ENCODE measurements at regions not wholly inside any gene's neighbourhood (a gene's known extent, or its start where the extent isn't known, plus 50 kb on each side); places are given as distances from the start of the nearest gene placed in this dataset.

- TF ChIP-seq CTCF (IDR thresholded peaks at IDR 0.05) = no peak
- Mint-ChIP-seq H3K27ac (no peak overlapping the region), H3K4me3 (no peak overlapping the region), H3K4me1 (ENCODE audit: low read depth) (no peaks in the 10 kb centered on the region), H3K27me3 (ENCODE audit: insufficient read depth) (peaks cover 2% of the 10 kb centered on the region), H3K36me3 (ENCODE audit: low read depth) (no peaks in the 10 kb centered on the region), H3K9me3 (no peaks in the 10 kb centered on the region)
- DNase-seq = no peak
Measured at GRCh38 chr21:16624479-16625118, 888.2 kb upstream of the CXADR start.

DNA sequence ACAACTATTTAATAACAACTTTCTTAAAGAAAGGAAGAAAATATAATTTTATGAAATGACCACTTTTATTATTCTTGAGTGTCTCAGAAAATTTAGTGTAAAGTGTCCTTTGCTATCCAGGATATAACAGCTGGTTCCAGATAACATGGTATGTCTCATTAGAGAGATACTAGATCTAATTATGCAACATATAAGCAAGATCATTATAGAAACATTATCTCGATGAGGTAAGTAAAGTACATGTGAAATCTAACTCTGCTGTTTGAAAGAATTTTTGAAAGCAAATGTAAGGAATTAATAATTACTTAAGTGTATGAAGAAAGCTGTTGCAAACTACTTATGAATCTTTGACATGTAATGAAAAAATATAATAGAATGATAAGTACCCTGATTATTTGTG lies 887.4 kb upstream of the CXADR start:
- TF ChIP-seq CTCF (IDR thresholded peaks at IDR 0.05) = no peak
- Mint-ChIP-seq H3K4me1 (ENCODE audit: low read depth) (no peaks in the 10 kb centered on the region), H3K27me3 (ENCODE audit: insufficient read depth) (peaks cover 2% of the 10 kb centered on the region)

DNA sequence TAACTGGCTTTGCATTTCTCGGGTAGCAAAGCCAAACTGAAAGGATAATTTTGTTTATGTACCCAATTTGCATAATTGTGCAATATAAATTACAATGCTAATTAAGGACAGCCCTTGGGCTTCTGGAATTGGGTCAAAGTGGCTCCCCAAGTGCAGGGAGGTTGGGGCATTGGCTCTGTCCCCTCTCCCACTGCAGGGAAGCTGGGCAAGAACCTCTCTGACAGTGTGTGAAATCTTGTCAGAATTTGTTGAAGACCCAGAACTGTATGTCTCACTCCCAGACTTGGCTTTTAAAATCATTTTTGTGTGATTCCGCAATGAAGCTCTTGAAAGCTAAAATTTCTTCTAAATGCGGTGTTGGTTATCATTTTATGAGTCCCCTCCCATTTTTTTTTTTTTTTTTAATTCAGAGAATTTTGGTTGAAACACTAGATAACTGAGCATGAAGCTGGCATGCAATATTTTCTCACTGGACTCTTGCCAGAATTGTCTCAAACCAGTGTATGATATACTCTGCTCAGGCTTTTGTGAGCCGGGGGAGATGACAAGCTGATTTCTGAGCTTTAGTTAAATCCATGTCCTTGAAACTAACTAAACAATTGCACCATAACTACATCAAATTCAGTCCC lies 878.9 kb upstream of the CXADR start:
- no peak overlapping the region for H3K27ac Mint-ChIP-seq
- H3K4me1 Mint-ChIP-seq (ENCODE audit: low read depth) = no peaks in the 10 kb centered on the region
- no peaks in the 10 kb centered on the region for H3K27me3 Mint-ChIP-seq (ENCODE audit: insufficient read depth)
- no peak for DNase-seq
- no peak for TF ChIP-seq CTCF (IDR thresholded peaks at IDR 0.05)
- H3K4me3 Mint-ChIP-seq = no peak overlapping the region
- H3K36me3 Mint-ChIP-seq (ENCODE audit: low read depth) = no peaks in the 10 kb centered on the region
- no peaks in the 10 kb centered on the region for H3K9me3 Mint-ChIP-seq

More for the DNA sequence above, 887.4 kb upstream of the CXADR start:
- Mint-ChIP-seq H3K9me3 (no peaks in the 10 kb centered on the region), H3K27ac (no peak overlapping the region), H3K4me3 (no peak overlapping the region), H3K36me3 (ENCODE audit: low read depth) (no peaks in the 10 kb centered on the region)
- DNase-seq = no peak

- TF ChIP-seq CTCF (IDR thresholded peaks at IDR 0.05) = no peak
- no peaks in the 10 kb centered on the region for H3K9me3 Mint-ChIP-seq
- H3K4me3 Mint-ChIP-seq = no peak overlapping the region
- no peaks in the 10 kb centered on the region for H3K4me1 Mint-ChIP-seq (ENCODE audit: low read depth)
- no peak overlapping the region for H3K27ac Mint-ChIP-seq
- H3K27me3 Mint-ChIP-seq (ENCODE audit: insufficient read depth) = no peaks in the 10 kb centered on the region
- H3K36me3 Mint-ChIP-seq (ENCODE audit: low read depth) = no peaks in the 10 kb centered on the region
- no peak for DNase-seq
Measured at GRCh38 chr21:16634515-16634914, 878.3 kb upstream of the CXADR start.

DNA sequence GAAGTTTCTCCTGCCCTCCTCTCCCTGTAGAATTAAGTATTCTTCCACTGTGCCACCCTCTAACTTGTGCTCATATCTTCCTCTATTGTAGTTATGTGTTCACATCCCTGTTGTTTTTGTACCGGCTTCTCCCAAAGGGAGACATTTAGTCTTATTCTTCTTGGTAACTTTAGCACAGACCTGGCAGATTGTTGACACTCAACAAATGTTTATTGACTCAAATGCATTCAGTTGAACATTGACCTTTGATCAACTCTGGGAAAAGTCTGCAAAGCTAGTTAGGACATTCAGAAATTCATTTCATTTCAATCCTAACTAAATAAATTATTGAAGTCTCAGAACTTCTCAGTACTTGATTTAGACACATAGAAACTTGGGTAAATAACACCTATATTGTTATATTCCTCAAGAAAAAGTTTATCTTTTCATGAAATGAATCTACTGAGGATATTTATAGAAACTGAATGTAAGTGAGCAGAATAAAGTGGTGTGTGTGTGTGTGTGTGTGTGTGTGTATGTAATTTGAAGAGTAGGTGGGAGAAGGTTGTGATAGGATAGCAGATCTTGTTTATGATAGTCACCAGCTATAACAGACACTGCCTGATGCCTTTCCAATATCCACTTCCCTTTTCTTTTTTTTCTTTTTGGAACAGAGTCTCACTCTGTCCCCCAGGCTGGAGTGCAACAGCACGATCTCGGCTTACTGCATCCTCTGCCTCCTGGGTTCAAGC lies 872.4 kb upstream of the CXADR start:
- no peaks in the 10 kb centered on the region; the same call in 1 of the 2 replicates for H3K27me3 Mint-ChIP-seq (ENCODE audit: insufficient read depth)
- H3K4me1 Mint-ChIP-seq (ENCODE audit: low read depth) = no peaks in the 10 kb centered on the region
- no peak for DNase-seq
- no peaks in the 10 kb centered on the region for H3K36me3 Mint-ChIP-seq (ENCODE audit: low read depth)
- TF ChIP-seq CTCF (IDR thresholded peaks at IDR 0.05) = no peak
- H3K9me3 Mint-ChIP-seq = no peaks in the 10 kb centered on the region
- no peak overlapping the region for H3K27ac Mint-ChIP-seq
- no peak overlapping the region for H3K4me3 Mint-ChIP-seq

Data from HFFc6 (cell line).